GM23338 (cell line): ENCODE measurements at regions not wholly inside any gene's neighbourhood (a gene's known extent, or its start where the extent isn't known, plus 50 kb on each side); places are given as distances from the start of the nearest gene placed in this dataset.

ENCODE experiments used
- ATAC-seq: fragments of 200-7000 bp; cut with Tn5 transposase; 3 replicates; pipeline ENCODE4 v1.9.1; 2020
- DNase-seq: peaks from one replicate; pipeline ENCODE4 v3.0.0-alpha.2; 2015; ENCODE audit warnings: low spot score
- H2AFZ ChIP-seq: fragments of 200-600 bp; sonication (generic); 2 replicates; pipeline ENCODE4 v1.8.0; 2016; ENCODE audit warnings: antibody characterized with exemption, mild to moderate bottlenecking, moderate library complexity
- H3F3A ChIP-seq: fragments of 200-600 bp; sonication (generic); replicated peaks from 2 replicates; pipeline ENCODE4 v1.8.0; 2017; ENCODE audit warnings: antibody characterized with exemption, mixed run types, low read depth
- H3K27ac ChIP-seq: fragments of 200-600 bp; sonication (generic); 2 replicates; pipeline ENCODE4 v1.6.1; 2016; ENCODE audit warnings: low read depth
- H3K27me3 ChIP-seq: fragments of 200-600 bp; sonication (generic); 2 replicates; pipeline ENCODE4 v1.8.0; 2016; ENCODE audit warnings: mild to moderate bottlenecking, mixed run types, moderate library complexity; ENCODE audit not compliant: insufficient read depth
- H3K36me3 ChIP-seq: fragments of 200-600 bp; sonication (generic); 2 replicates; pipeline ENCODE4 v1.8.0; 2016; ENCODE audit warnings: mild to moderate bottlenecking; ENCODE audit not compliant: insufficient read depth
- H3K4me1 ChIP-seq: fragments of 200-600 bp; sonication (generic); 2 replicates; pipeline ENCODE4 v1.8.0; 2016; ENCODE audit warnings: mild to moderate bottlenecking, moderate library complexity; ENCODE audit not compliant: insufficient read depth
- H3K4me2 ChIP-seq: fragments of 200-600 bp; sonication (generic); 2 replicates; pipeline ENCODE4 v1.7.1; 2017; ENCODE audit warnings: mixed run types
- H3K4me3 ChIP-seq: fragments of 200-600 bp; sonication (generic); 2 replicates; pipeline ENCODE4 v1.6.1; 2016; ENCODE audit warnings: mixed run types
- H3K79me2 ChIP-seq: fragments of 200-600 bp; sonication (generic); replicated peaks from 2 replicates; pipeline ENCODE4 v1.8.0; 2017; ENCODE audit warnings: mild to moderate bottlenecking; ENCODE audit not compliant: insufficient read depth
- H3K9me2 ChIP-seq: fragments of 200-600 bp; sonication (generic); 2 replicates; pipeline ENCODE4 v1.8.0; 2017; ENCODE audit not compliant: insufficient read depth
- H4K20me1 ChIP-seq: fragments of 200-600 bp; sonication (generic); replicated peaks from 2 replicates; pipeline ENCODE4 v1.8.0; 2017; ENCODE audit warnings: mild to moderate bottlenecking; ENCODE audit not compliant: insufficient read depth
- H3K27ac Mint-ChIP-seq: 2 replicates; pipeline ENCODE4 v1.8.0; 2020; ENCODE audit warnings: inconsistent platforms, mild to moderate bottlenecking, moderate library complexity, mixed read lengths
- H3K27me3 Mint-ChIP-seq: 3 replicates; pipeline ENCODE4 v1.8.0; 2022; ENCODE audit warnings: low read depth, mild to moderate bottlenecking, moderate library complexity, mixed read lengths, inconsistent platforms; ENCODE audit not compliant: insufficient read depth, poor library complexity
- H3K36me3 Mint-ChIP-seq: 3 replicates; pipeline ENCODE4 v1.8.0; 2021; ENCODE audit warnings: low read depth, mild to moderate bottlenecking, inconsistent platforms, moderate library complexity, mixed read lengths
- H3K4me1 Mint-ChIP-seq: 3 replicates; pipeline ENCODE4 v1.8.0; 2020; ENCODE audit warnings: mild to moderate bottlenecking, inconsistent platforms, mixed read lengths
- H3K4me3 Mint-ChIP-seq: 3 replicates; pipeline ENCODE4 v1.8.0; 2021; ENCODE audit warnings: moderate library complexity, mild to moderate bottlenecking, inconsistent platforms, mixed read lengths
- H3K9me3 Mint-ChIP-seq: 3 replicates; pipeline ENCODE4 v1.8.0; 2020; ENCODE audit warnings: moderate library complexity, mild to moderate bottlenecking, inconsistent platforms, mixed read lengths
- CREB1 ChIP-seq: fragments of 250-450 bp; sonication (Bioruptor Pico); IDR thresholded peaks from 2 replicates; pipeline ENCODE4 v1.5.0; 2020; ENCODE audit warnings: low read depth, mild to moderate bottlenecking, moderate library complexity
- EZH2 ChIP-seq: fragments of 200-600 bp; sonication (generic); IDR thresholded peaks from one replicate; pipeline ENCODE4 v1.8.0; 2017; ENCODE audit warnings: antibody characterized with exemption, mild to moderate bottlenecking, low read depth; ENCODE audit not compliant: unreplicated experiment
- EZH2phosphoT487 ChIP-seq: fragments of 200-600 bp; sonication (generic); IDR thresholded peaks from one replicate; pipeline ENCODE4 v1.8.1; 2018; ENCODE audit warnings: antibody characterized with exemption; ENCODE audit not compliant: unreplicated experiment
- JUNB ChIP-seq: IDR thresholded peaks from one replicate; pipeline ENCODE4 v1.6.1; 2016; ENCODE audit warnings: antibody characterized with exemption; ENCODE audit not compliant: unreplicated experiment
- NANOG ChIP-seq: IDR thresholded peaks from 2 replicates; pipeline ENCODE4 v1.6.1; 2016; ENCODE audit warnings: antibody characterized with exemption, borderline replicate concordance
- ZNF331 ChIP-seq: fragments of 250-450 bp; sonication (Bioruptor Pico); IDR thresholded peaks from 2 replicates; pipeline ENCODE4 v1.5.0; 2020; ENCODE audit warnings: low read depth, mild to moderate bottlenecking, moderate library complexity
- TF ChIP-seq, protein P1 (sequence below), 2 experiments: fragments of 200-600 bp in 1 of 2; sonication (generic) in 1 of 2; conservative IDR thresholded peaks; 2 replicates each; pipeline versions ENCODE4 v1.5.1 to v1.6.1; 2016 to 2017; ENCODE audit warnings: antibody characterized with exemption in 2 of 2, low read depth in 2 of 2, mild to moderate bottlenecking in 2 of 2, moderate library complexity in 1 of 2
- TF ChIP-seq, protein P2 (sequence below): IDR thresholded peaks from 2 replicates; pipeline ENCODE4 v1.6.1; 2016; ENCODE audit warnings: antibody characterized with exemption
- TF ChIP-seq, protein P3 (sequence below): IDR thresholded peaks from one replicate; pipeline ENCODE4 v1.6.1; 2018; ENCODE audit warnings: antibody characterized with exemption; ENCODE audit not compliant: unreplicated experiment
- TF ChIP-seq, protein P4 (sequence below): fragments of 250-450 bp; sonication (Bioruptor Pico); IDR thresholded peaks from 2 replicates; pipeline ENCODE4 v1.5.0; 2020; ENCODE audit warnings: mild to moderate bottlenecking, moderate library complexity

DNA sequence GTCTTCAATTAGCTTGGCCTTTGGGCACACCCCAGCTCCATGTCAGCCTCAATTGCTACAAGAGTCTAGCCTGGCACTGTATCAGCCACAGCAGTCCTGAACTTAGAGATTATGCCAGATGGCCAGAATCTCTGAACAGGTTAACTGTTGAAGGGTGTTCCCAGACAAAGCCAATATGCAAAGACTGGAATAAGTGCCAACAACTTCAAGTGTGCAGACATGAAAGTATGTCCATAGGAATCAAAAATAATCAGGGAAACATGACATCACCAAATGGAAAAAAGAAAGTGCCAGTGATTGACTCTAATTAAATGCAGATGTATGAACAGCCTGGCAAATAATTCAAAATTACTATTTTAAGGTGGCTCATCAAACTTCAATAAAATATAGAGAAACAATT lies 98.5 kb upstream of the DOCK10 start (continued):
- TF ChIP-seq CREB1 (CRISPR knock-in tag) (no peak), JUNB (no peak), EZH2phosphoT487 (no peak), NANOG (no peak), ZNF331 (CRISPR knock-in tag) (no peak), EZH2 (no peak)
- TF ChIP-seq, protein P1, sequence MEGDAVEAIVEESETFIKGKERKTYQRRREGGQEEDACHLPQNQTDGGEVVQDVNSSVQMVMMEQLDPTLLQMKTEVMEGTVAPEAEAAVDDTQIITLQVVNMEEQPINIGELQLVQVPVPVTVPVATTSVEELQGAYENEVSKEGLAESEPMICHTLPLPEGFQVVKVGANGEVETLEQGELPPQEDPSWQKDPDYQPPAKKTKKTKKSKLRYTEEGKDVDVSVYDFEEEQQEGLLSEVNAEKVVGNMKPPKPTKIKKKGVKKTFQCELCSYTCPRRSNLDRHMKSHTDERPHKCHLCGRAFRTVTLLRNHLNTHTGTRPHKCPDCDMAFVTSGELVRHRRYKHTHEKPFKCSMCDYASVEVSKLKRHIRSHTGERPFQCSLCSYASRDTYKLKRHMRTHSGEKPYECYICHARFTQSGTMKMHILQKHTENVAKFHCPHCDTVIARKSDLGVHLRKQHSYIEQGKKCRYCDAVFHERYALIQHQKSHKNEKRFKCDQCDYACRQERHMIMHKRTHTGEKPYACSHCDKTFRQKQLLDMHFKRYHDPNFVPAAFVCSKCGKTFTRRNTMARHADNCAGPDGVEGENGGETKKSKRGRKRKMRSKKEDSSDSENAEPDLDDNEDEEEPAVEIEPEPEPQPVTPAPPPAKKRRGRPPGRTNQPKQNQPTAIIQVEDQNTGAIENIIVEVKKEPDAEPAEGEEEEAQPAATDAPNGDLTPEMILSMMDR (conservative IDR thresholded peaks at IDR 0.05; ENCODE audit: low read depth in 2 of 2), result no peak
- TF ChIP-seq, protein P2, sequence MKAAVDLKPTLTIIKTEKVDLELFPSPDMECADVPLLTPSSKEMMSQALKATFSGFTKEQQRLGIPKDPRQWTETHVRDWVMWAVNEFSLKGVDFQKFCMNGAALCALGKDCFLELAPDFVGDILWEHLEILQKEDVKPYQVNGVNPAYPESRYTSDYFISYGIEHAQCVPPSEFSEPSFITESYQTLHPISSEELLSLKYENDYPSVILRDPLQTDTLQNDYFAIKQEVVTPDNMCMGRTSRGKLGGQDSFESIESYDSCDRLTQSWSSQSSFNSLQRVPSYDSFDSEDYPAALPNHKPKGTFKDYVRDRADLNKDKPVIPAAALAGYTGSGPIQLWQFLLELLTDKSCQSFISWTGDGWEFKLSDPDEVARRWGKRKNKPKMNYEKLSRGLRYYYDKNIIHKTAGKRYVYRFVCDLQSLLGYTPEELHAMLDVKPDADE, result no peak
- TF ChIP-seq, protein P3, sequence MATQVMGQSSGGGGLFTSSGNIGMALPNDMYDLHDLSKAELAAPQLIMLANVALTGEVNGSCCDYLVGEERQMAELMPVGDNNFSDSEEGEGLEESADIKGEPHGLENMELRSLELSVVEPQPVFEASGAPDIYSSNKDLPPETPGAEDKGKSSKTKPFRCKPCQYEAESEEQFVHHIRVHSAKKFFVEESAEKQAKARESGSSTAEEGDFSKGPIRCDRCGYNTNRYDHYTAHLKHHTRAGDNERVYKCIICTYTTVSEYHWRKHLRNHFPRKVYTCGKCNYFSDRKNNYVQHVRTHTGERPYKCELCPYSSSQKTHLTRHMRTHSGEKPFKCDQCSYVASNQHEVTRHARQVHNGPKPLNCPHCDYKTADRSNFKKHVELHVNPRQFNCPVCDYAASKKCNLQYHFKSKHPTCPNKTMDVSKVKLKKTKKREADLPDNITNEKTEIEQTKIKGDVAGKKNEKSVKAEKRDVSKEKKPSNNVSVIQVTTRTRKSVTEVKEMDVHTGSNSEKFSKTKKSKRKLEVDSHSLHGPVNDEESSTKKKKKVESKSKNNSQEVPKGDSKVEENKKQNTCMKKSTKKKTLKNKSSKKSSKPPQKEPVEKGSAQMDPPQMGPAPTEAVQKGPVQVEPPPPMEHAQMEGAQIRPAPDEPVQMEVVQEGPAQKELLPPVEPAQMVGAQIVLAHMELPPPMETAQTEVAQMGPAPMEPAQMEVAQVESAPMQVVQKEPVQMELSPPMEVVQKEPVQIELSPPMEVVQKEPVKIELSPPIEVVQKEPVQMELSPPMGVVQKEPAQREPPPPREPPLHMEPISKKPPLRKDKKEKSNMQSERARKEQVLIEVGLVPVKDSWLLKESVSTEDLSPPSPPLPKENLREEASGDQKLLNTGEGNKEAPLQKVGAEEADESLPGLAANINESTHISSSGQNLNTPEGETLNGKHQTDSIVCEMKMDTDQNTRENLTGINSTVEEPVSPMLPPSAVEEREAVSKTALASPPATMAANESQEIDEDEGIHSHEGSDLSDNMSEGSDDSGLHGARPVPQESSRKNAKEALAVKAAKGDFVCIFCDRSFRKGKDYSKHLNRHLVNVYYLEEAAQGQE, result no peak

DNA sequence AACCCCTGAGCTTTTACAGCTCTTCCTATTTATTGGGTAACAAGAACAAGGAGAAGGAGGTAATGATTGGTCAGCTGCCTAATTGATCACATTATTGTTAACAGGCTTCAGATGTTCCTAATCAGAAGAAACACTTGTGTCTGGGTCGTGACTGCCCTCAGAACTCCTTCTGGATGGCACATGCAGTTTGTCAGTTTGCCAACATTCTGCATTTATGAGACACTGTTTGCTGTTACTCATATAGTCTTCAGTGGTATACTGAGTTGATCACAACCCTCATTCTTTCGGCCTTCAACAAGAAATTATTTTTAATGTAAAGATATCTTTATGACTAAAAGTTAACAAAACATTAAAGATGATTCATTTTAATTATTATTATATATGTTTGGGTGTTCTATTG lies 95.7 kb upstream of the DOCK10 start:
- H3K4me3 Mint-ChIP-seq, result no peak overlapping the region
- H3K4me1 Mint-ChIP-seq, result no peaks in the 10 kb centered on the region
- H3K4me3 ChIP-seq, result no peak overlapping the region
- H3K27ac ChIP-seq, result no peak overlapping the region
- peaks cover 4% of the 10 kb centered on the region; the same call in 1 of the 2 replicates for H3K9me2 ChIP-seq
- no peak overlapping the region for H3K4me2 ChIP-seq
- no peaks in the 10 kb centered on the region for H3K9me3 Mint-ChIP-seq
- ATAC-seq (no peak), DNase-seq (no peak)
- H3K27me3 Mint-ChIP-seq, result peaks cover 1% of the 10 kb centered on the region
- H3F3A ChIP-seq, result no peaks in the 10 kb centered on the region
- H3K79me2 ChIP-seq, result no peaks in the 10 kb centered on the region
- no peak overlapping the region for H3K27ac Mint-ChIP-seq
- H3K4me1 ChIP-seq, result no peaks in the 10 kb centered on the region
- no peaks in the 10 kb centered on the region for H4K20me1 ChIP-seq
- H2AFZ ChIP-seq, result no peak overlapping the region
- H3K36me3 ChIP-seq, result no peaks in the 10 kb centered on the region
- H3K36me3 Mint-ChIP-seq, result no peaks in the 10 kb centered on the region
- H3K27me3 ChIP-seq, result no peaks in the 10 kb centered on the region
- TF ChIP-seq, protein P4, sequence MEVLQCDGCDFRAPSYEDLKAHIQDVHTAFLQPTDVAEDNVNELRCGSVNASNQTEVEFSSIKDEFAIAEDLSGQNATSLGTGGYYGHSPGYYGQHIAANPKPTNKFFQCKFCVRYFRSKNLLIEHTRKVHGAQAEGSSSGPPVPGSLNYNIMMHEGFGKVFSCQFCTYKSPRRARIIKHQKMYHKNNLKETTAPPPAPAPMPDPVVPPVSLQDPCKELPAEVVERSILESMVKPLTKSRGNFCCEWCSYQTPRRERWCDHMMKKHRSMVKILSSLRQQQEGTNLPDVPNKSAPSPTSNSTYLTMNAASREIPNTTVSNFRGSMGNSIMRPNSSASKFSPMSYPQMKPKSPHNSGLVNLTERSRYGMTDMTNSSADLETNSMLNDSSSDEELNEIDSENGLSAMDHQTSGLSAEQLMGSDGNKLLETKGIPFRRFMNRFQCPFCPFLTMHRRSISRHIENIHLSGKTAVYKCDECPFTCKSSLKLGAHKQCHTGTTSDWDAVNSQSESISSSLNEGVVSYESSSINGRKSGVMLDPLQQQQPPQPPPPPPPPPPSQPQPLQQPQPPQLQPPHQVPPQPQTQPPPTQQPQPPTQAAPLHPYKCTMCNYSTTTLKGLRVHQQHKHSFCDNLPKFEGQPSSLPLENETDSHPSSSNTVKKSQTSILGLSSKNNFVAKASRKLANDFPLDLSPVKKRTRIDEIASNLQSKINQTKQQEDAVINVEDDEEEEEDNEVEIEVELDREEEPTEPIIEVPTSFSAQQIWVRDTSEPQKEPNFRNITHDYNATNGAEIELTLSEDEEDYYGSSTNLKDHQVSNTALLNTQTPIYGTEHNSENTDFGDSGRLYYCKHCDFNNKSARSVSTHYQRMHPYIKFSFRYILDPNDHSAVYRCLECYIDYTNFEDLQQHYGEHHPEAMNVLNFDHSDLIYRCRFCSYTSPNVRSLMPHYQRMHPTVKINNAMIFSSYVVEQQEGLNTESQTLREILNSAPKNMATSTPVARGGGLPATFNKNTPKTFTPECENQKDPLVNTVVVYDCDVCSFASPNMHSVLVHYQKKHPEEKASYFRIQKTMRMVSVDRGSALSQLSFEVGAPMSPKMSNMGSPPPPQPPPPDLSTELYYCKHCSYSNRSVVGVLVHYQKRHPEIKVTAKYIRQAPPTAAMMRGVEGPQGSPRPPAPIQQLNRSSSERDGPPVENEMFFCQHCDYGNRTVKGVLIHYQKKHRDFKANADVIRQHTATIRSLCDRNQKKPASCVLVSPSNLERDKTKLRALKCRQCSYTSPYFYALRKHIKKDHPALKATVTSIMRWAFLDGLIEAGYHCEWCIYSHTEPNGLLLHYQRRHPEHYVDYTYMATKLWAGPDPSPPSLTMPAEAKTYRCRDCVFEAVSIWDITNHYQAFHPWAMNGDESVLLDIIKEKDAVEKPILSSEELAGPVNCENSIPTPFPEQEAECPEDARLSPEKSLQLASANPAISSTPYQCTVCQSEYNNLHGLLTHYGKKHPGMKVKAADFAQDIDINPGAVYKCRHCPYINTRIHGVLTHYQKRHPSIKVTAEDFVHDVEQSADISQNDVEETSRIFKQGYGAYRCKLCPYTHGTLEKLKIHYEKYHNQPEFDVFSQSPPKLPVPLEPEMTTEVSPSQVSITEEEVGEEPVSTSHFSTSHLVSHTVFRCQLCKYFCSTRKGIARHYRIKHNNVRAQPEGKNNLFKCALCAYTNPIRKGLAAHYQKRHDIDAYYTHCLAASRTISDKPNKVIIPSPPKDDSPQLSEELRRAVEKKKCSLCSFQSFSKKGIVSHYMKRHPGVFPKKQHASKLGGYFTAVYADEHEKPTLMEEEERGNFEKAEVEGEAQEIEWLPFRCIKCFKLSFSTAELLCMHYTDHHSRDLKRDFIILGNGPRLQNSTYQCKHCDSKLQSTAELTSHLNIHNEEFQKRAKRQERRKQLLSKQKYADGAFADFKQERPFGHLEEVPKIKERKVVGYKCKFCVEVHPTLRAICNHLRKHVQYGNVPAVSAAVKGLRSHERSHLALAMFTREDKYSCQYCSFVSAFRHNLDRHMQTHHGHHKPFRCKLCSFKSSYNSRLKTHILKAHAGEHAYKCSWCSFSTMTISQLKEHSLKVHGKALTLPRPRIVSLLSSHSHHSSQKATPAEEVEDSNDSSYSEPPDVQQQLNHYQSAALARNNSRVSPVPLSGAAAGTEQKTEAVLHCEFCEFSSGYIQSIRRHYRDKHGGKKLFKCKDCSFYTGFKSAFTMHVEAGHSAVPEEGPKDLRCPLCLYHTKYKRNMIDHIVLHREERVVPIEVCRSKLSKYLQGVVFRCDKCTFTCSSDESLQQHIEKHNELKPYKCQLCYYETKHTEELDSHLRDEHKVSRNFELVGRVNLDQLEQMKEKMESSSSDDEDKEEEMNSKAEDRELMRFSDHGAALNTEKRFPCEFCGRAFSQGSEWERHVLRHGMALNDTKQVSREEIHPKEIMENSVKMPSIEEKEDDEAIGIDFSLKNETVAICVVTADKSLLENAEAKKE, result no peak
- TF ChIP-seq EZH2phosphoT487, result no peak
- TF ChIP-seq CREB1 (CRISPR knock-in tag), result no peak
- TF ChIP-seq NANOG, result no peak
